H9 (cell line): ENCODE measurements at regions not wholly inside any gene's neighbourhood (a gene's known extent, or its start where the extent isn't known, plus 50 kb on each side); places are given as distances from the start of the nearest gene placed in this dataset.

Experiments used
- DNase-seq: peaks from one replicate; pipeline ENCODE4 v3.0.0-alpha.2; 2017
- H2AFZ ChIP-seq: one replicate; pipeline ENCODE4 v1.6.1; 2013; ENCODE audit warnings: mild to moderate bottlenecking, low read length, control low read depth, moderate library complexity
- H2AK5ac ChIP-seq: 2 replicates; pipeline ENCODE4 v1.6.1; 2013; ENCODE audit warnings: low read length, control low read depth, mixed read lengths; ENCODE audit not compliant: insufficient read length
- H2BK120ac ChIP-seq: one replicate; pipeline ENCODE4 v1.6.1; 2013; ENCODE audit warnings: low read depth, mild to moderate bottlenecking, low read length, control low read depth, inconsistent platforms; ENCODE audit not compliant: poor library complexity, severe bottlenecking
- H2BK12ac ChIP-seq: 2 replicates; pipeline ENCODE4 v1.6.1; 2013; ENCODE audit warnings: low read length, control low read depth, mixed read lengths, low read depth; ENCODE audit not compliant: insufficient read length
- H2BK15ac ChIP-seq: 2 replicates; pipeline ENCODE4 v1.6.1; 2013; ENCODE audit warnings: low read depth, low read length, control low read depth
- H2BK20ac ChIP-seq: one replicate; pipeline ENCODE4 v1.6.1; 2013; ENCODE audit warnings: low read depth, mild to moderate bottlenecking, low read length, control low read depth, inconsistent platforms; ENCODE audit not compliant: poor library complexity, severe bottlenecking
- H2BK5ac ChIP-seq: 2 replicates; pipeline ENCODE4 v1.6.1; 2013; ENCODE audit warnings: low read length, control low read depth, mixed read lengths; ENCODE audit not compliant: insufficient read length
- H3K14ac ChIP-seq: 2 replicates; pipeline ENCODE4 v1.6.1; 2013; ENCODE audit warnings: low read length, control low read depth; ENCODE audit not compliant: insufficient read depth
- H3K18ac ChIP-seq: 2 replicates; pipeline ENCODE4 v1.6.1; 2013; ENCODE audit warnings: low read depth, mild to moderate bottlenecking, mixed read lengths, low read length, control low read depth; ENCODE audit not compliant: insufficient read length
- H3K23ac ChIP-seq: 2 replicates; pipeline ENCODE4 v1.6.1; 2013; ENCODE audit warnings: low read length, control low read depth, mixed read lengths, low read depth; ENCODE audit not compliant: insufficient read length
- H3K23me2 ChIP-seq: 2 replicates; pipeline ENCODE4 v1.6.1; 2013; ENCODE audit warnings: low read depth, mild to moderate bottlenecking, mixed read lengths, low read length, control low read depth; ENCODE audit not compliant: insufficient read length, poor library complexity, severe bottlenecking
- H3K27ac ChIP-seq: 2 replicates; pipeline ENCODE4 v1.5.1; 2013; ENCODE audit warnings: low read length, control low read depth, mixed read lengths, low read depth; ENCODE audit not compliant: insufficient read length
- H3K27me3 ChIP-seq: 2 replicates; pipeline ENCODE4 v1.6.1; 2013; ENCODE audit warnings: low read length, control low read depth, inconsistent platforms; ENCODE audit not compliant: insufficient read depth
- H3K4ac ChIP-seq: 2 replicates; pipeline ENCODE4 v1.6.1; 2013; ENCODE audit warnings: low read depth, mild to moderate bottlenecking, control low read depth, inconsistent platforms, low read length, moderate library complexity
- H3K4me1 ChIP-seq: 2 replicates; pipeline ENCODE4 v1.6.1; 2013; ENCODE audit warnings: low read length, control low read depth, inconsistent platforms; ENCODE audit not compliant: insufficient read depth
- H3K4me2 ChIP-seq: 2 replicates; pipeline ENCODE4 v1.6.1; 2013; ENCODE audit warnings: low read length, control low read depth, mixed read lengths; ENCODE audit not compliant: insufficient read length, insufficient read depth
- H3K56ac ChIP-seq: 2 replicates; pipeline ENCODE4 v1.6.1; 2013; ENCODE audit warnings: low read depth, mild to moderate bottlenecking, mixed read lengths, low read length, control low read depth; ENCODE audit not compliant: insufficient read length
- H3K79me1 ChIP-seq: 2 replicates; pipeline ENCODE4 v1.6.1; 2013; ENCODE audit warnings: low read depth, mild to moderate bottlenecking, moderate library complexity, low read length, control low read depth, inconsistent platforms; ENCODE audit not compliant: insufficient read depth, poor library complexity, severe bottlenecking
- H3K79me2 ChIP-seq: 2 replicates; pipeline ENCODE4 v1.6.1; 2013; ENCODE audit warnings: low read length, control low read depth, inconsistent platforms; ENCODE audit not compliant: insufficient read depth
- H3K9ac ChIP-seq: 2 replicates; pipeline ENCODE4 v1.6.1; 2013; ENCODE audit warnings: low read length, control low read depth, mixed read lengths; ENCODE audit not compliant: insufficient read length; ENCODE audit errors: extremely low read depth
- H3K9me3 ChIP-seq: one replicate; pipeline ENCODE4 v1.6.1; 2013; ENCODE audit warnings: low read depth, low read length, inconsistent platforms; ENCODE audit not compliant: control insufficient read depth
- H3T11ph ChIP-seq: one replicate; pipeline ENCODE4 v1.6.1; 2013; ENCODE audit warnings: mild to moderate bottlenecking, low read length, control low read depth, inconsistent platforms
- H4K20me1 ChIP-seq: one replicate; pipeline ENCODE4 v1.6.1; 2013; ENCODE audit not compliant: control insufficient read depth, insufficient read length, insufficient read depth
- H4K5ac ChIP-seq: 2 replicates; pipeline ENCODE4 v1.6.1; 2013; ENCODE audit warnings: low read depth, mild to moderate bottlenecking, mixed read lengths, low read length, control low read depth; ENCODE audit not compliant: insufficient read length
- H4K8ac ChIP-seq: replicated peaks from 2 replicates; pipeline ENCODE4 v1.6.1; 2013; ENCODE audit warnings: low read length, control low read depth, mixed read lengths, low read depth; ENCODE audit not compliant: insufficient read length
- H4K91ac ChIP-seq: 2 replicates; pipeline ENCODE4 v1.6.1; 2013; ENCODE audit warnings: low read depth, mild to moderate bottlenecking, moderate library complexity, mixed read lengths, low read length, control low read depth; ENCODE audit not compliant: insufficient read length
- H3K27ac Mint-ChIP-seq, 3 experiments: 2 replicates in 2 of 3; 3 replicates in 1 of 3; pipeline ENCODE4 v1.8.0; 2020 to 2021; ENCODE audit warnings: mixed read lengths in 3 of 3, mild to moderate bottlenecking in 1 of 3, moderate library complexity in 1 of 3
- H3K27me3 Mint-ChIP-seq: 2 replicates; pipeline ENCODE4 v1.8.0; 2021; ENCODE audit warnings: low read depth, mild to moderate bottlenecking, moderate library complexity, mixed read lengths
- H3K36me3 Mint-ChIP-seq, 3 experiments: 2 replicates in 2 of 3; 3 replicates in 1 of 3; pipeline ENCODE4 v1.8.0; 2020 to 2021; ENCODE audit warnings: low read depth in 3 of 3, mixed read lengths in 3 of 3; ENCODE audit not compliant: insufficient read depth in 1 of 3
- H3K4me1 Mint-ChIP-seq, 2 experiments: 2 replicates each; pipeline ENCODE4 v1.8.0; 2020; ENCODE audit warnings: mixed read lengths in 2 of 2
- H3K4me3 Mint-ChIP-seq, 2 experiments: 2 replicates in 1 of 2; 3 replicates in 1 of 2; pipeline ENCODE4 v1.8.0; 2020 to 2021; ENCODE audit warnings: mild to moderate bottlenecking in 2 of 2, mixed read lengths in 2 of 2, moderate library complexity in 1 of 2
- H3K9me3 Mint-ChIP-seq, 2 experiments: 2 replicates in 1 of 2; 3 replicates in 1 of 2; pipeline ENCODE4 v1.8.0; 2020; ENCODE audit warnings: mild to moderate bottlenecking in 2 of 2, mixed read lengths in 2 of 2, moderate library complexity in 1 of 2
- WGBS: extraction: QIAGEN DNeasy Blood & Tissue Kit; methylation state at CpG from one replicate; pipeline ENCODE4 v1.1.7; 2013; ENCODE audit warnings: missing lambda C conversion rate, low lambda C conversion rate, mixed read lengths; ENCODE audit not compliant: insufficient read length; ENCODE audit errors: extremely low coverage; 5-methylcytosine and 5-hydroxymethylcytosine counted together
- TF ChIP-seq, protein P1 (sequence below): fragments of 200-600 bp; sonication (generic); conservative IDR thresholded peaks from 3 replicates; pipeline ENCODE4 v1.8.0; 2021; ENCODE audit warnings: antibody characterized with exemption, mild to moderate bottlenecking

DNA sequence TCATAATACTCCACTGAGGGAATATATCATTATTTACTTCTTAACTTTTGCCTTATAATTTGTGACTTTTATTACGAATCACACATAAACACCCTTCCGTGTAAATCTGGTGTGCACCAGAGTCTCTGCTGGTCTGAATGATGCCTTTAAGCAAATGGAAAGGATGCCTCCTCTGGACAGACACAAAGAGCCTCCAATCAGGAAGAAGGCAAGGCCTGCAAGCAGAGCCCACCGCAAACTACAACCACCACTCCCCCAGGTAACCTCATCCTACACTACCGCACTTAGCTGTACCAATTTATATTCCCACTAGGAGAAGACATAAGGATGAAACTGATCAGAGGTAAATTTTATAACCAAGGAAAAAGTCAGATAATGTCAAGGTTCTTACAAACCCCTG lies 137.6 kb downstream of the KLF12 start:
- Mint-ChIP-seq H3K27ac (no peak overlapping the region), H3K36me3 (no peaks in the 10 kb centered on the region), H3K4me1 (peaks cover 14 to 34% of the 10 kb centered on the region in 2 experiments), H3K4me3 (no peak overlapping the region), H3K27me3 (no peaks in the 10 kb centered on the region), H3K9me3 (no peaks in the 10 kb centered on the region)
- TF ChIP-seq, protein P1, sequence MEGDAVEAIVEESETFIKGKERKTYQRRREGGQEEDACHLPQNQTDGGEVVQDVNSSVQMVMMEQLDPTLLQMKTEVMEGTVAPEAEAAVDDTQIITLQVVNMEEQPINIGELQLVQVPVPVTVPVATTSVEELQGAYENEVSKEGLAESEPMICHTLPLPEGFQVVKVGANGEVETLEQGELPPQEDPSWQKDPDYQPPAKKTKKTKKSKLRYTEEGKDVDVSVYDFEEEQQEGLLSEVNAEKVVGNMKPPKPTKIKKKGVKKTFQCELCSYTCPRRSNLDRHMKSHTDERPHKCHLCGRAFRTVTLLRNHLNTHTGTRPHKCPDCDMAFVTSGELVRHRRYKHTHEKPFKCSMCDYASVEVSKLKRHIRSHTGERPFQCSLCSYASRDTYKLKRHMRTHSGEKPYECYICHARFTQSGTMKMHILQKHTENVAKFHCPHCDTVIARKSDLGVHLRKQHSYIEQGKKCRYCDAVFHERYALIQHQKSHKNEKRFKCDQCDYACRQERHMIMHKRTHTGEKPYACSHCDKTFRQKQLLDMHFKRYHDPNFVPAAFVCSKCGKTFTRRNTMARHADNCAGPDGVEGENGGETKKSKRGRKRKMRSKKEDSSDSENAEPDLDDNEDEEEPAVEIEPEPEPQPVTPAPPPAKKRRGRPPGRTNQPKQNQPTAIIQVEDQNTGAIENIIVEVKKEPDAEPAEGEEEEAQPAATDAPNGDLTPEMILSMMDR: no peak
- no peaks in the 10 kb centered on the region for H3K27me3 ChIP-seq
- H3K79me2 ChIP-seq: no peaks in the 10 kb centered on the region
- no peak overlapping the region for H2BK120ac ChIP-seq
- H3T11ph ChIP-seq: no peak overlapping the region
- no peak overlapping the region for H3K27ac ChIP-seq
- H3K23ac ChIP-seq: no peak overlapping the region
- H4K20me1 ChIP-seq: no peaks in the 10 kb centered on the region
- no peak overlapping the region for H2BK12ac ChIP-seq
- H3K56ac ChIP-seq: no peak overlapping the region
- no peak overlapping the region for H2BK15ac ChIP-seq
- no peak overlapping the region for H3K14ac ChIP-seq
- H4K8ac ChIP-seq: no peak overlapping the region
- H3K4me1 ChIP-seq: no peaks in the 10 kb centered on the region; the same call in 1 of the 2 replicates
- no peak for DNase-seq
- H2AFZ ChIP-seq: no peak overlapping the region
- no peak overlapping the region for H2BK5ac ChIP-seq
- H3K9ac ChIP-seq: no peak overlapping the region
- H4K5ac ChIP-seq: no peak overlapping the region
- no peaks in the 10 kb centered on the region for H3K23me2 ChIP-seq
- no peak overlapping the region for H4K91ac ChIP-seq
- no CpG with 5 or more reads among the region's 4 CpGs for WGBS
- no peak overlapping the region for H2AK5ac ChIP-seq
- H3K4me2 ChIP-seq: no peak overlapping the region
- no peak overlapping the region for H2BK20ac ChIP-seq
- no peaks in the 10 kb centered on the region for H3K79me1 ChIP-seq
- H3K18ac ChIP-seq: no peak overlapping the region
- no peak overlapping the region for H3K4ac ChIP-seq
- no peaks in the 10 kb centered on the region for H3K9me3 ChIP-seq
